HEK293 (cell line): ENCODE measurements at regions not wholly inside any gene's neighbourhood (a gene's known extent, or its start where the extent isn't known, plus 50 kb on each side); places are given as distances from the start of the nearest gene placed in this dataset.

Source experiments
- CTCF ChIA-PET: fragments of 350-600 bp; formaldehyde crosslinking; extraction: SDS; loops from one replicate; lab custom pipeline; 2021; ENCODE audit warnings: antibody characterized with exemption; lab: Yijun Ruan, JAX
- POLR2A ChIA-PET: fragments of 300-600 bp; formaldehyde crosslinking; extraction: SDS; loops from one replicate; lab custom pipeline; 2020; ENCODE audit warnings: antibody characterized with exemption, inconsistent platforms; lab: Yijun Ruan, JAX
- H3K27ac ChIP-seq: fragments of 200-500 bp; sonication (Bioruptor generic); 2 replicates; pipeline ENCODE4 v1.5.1; 2014; ENCODE audit warnings: low read depth, low read length, control low read depth, inconsistent platforms; ENCODE audit errors: extremely low read depth
- H3K36me3 ChIP-seq, 2 experiments: fragments of 200-500 bp in 1 of 2; sonication (Bioruptor generic) in 1 of 2; 1 replicate in 1 of 2; 2 replicates in 1 of 2; pipeline ENCODE4 v1.5.1; 2014 to 2017; ENCODE audit warnings: inconsistent platforms in 2 of 2, low read length in 2 of 2; ENCODE audit not compliant: control insufficient read depth in 2 of 2, insufficient read depth in 1 of 2
- H3K4me1 ChIP-seq: fragments of 200-500 bp; sonication (Bioruptor generic); 2 replicates; pipeline ENCODE4 v1.5.1; 2014; ENCODE audit warnings: mild to moderate bottlenecking, low read length, inconsistent platforms; ENCODE audit not compliant: control insufficient read depth, insufficient read depth
- H3K4me3 ChIP-seq: 2 replicates; pipeline ENCODE4 v1.5.1; 2011; ENCODE audit warnings: low read depth, mild to moderate bottlenecking, control low read depth, low read length, moderate library complexity
- H3K9me3 ChIP-seq: fragments of 200-500 bp; sonication (Bioruptor generic); 2 replicates; pipeline ENCODE4 v1.5.1; 2014; ENCODE audit warnings: low read depth, low read length, inconsistent platforms; ENCODE audit not compliant: control insufficient read depth, insufficient read depth
- EGR2 ChIP-seq: fragments of 450-650 bp; formaldehyde crosslinking; IDR thresholded peaks from 2 replicates; pipeline ENCODE4 v1.5.1; 2016; ENCODE audit warnings: low read depth, missing biosample characterization, missing genetic modification characterization
- GLIS2 ChIP-seq: fragments of 450-650 bp; formaldehyde crosslinking; IDR thresholded peaks from 2 replicates; pipeline ENCODE4 v1.5.1; 2016; ENCODE audit warnings: missing biosample characterization, missing genetic modification characterization
- HOXD13 ChIP-seq: sonication (generic); formaldehyde crosslinking; IDR thresholded peaks from 2 replicates; pipeline ENCODE4 v1.8.0; 2022; ENCODE audit warnings: missing genetic modification reagents, borderline replicate concordance
- KLF9 ChIP-seq: fragments of 450-650 bp; formaldehyde crosslinking; IDR thresholded peaks from 2 replicates; pipeline ENCODE4 v1.5.1; 2016; ENCODE audit warnings: missing biosample characterization, missing genetic modification characterization, low read depth
- SP7 ChIP-seq: fragments of 450-650 bp; formaldehyde crosslinking; IDR thresholded peaks from 2 replicates; pipeline ENCODE4 v1.5.1; 2016; ENCODE audit warnings: missing biosample characterization, missing genetic modification characterization
- ZBTB7A ChIP-seq: fragments of 450-650 bp; formaldehyde crosslinking; IDR thresholded peaks from 2 replicates; pipeline ENCODE4 v1.5.1; 2016; ENCODE audit warnings: low read depth, missing biosample characterization, missing genetic modification characterization
- ZFHX2 ChIP-seq: fragments of 450-650 bp; formaldehyde crosslinking; conservative IDR thresholded peaks from 2 replicates; pipeline ENCODE4 v1.5.1; 2016; ENCODE audit warnings: missing biosample characterization, missing genetic modification characterization
- ZNF10 ChIP-seq: fragments of 450-650 bp; formaldehyde crosslinking; IDR thresholded peaks from 2 replicates; pipeline ENCODE4 v1.5.1; 2017; ENCODE audit warnings: missing biosample characterization, missing genetic modification characterization
- ZNF223 ChIP-seq: fragments of 450-650 bp; formaldehyde crosslinking; IDR thresholded peaks from 2 replicates; pipeline ENCODE4 v1.5.1; 2016; ENCODE audit warnings: missing biosample characterization, missing genetic modification characterization
- ZNF248 ChIP-seq: fragments of 450-650 bp; formaldehyde crosslinking; IDR thresholded peaks from 2 replicates; pipeline ENCODE4 v1.5.1; 2017; ENCODE audit warnings: missing biosample characterization, missing genetic modification characterization
- ZNF391 ChIP-seq: fragments of 450-650 bp; formaldehyde crosslinking; IDR thresholded peaks from 2 replicates; pipeline ENCODE4 v1.5.1; 2016; ENCODE audit warnings: low read depth, missing biosample characterization, missing genetic modification characterization, borderline replicate concordance
- ZNF426 ChIP-seq: fragments of 450-650 bp; formaldehyde crosslinking; IDR thresholded peaks from 2 replicates; pipeline ENCODE4 v1.5.1; 2017; ENCODE audit warnings: missing biosample characterization, missing genetic modification characterization, mild to moderate bottlenecking, inconsistent platforms, moderate library complexity
- ZNF514 ChIP-seq: fragments of 450-650 bp; formaldehyde crosslinking; IDR thresholded peaks from 2 replicates; pipeline ENCODE4 v1.5.1; 2016; ENCODE audit warnings: missing biosample characterization, missing genetic modification characterization
- ZNF571 ChIP-seq: fragments of 450-650 bp; formaldehyde crosslinking; IDR thresholded peaks from 2 replicates; pipeline ENCODE4 v1.5.0; 2017; ENCODE audit warnings: missing biosample characterization, missing genetic modification characterization
- ZNF621 ChIP-seq: fragments of 450-650 bp; formaldehyde crosslinking; IDR thresholded peaks from 2 replicates; pipeline ENCODE4 v1.5.1; 2017; ENCODE audit warnings: missing biosample characterization, missing genetic modification characterization
- ZNF629 ChIP-seq: fragments of 450-650 bp; formaldehyde crosslinking; IDR thresholded peaks from 2 replicates; pipeline ENCODE4 v1.5.1; 2017; ENCODE audit warnings: missing biosample characterization, missing genetic modification characterization
- ZNF768 ChIP-seq: fragments of 450-650 bp; formaldehyde crosslinking; IDR thresholded peaks from 2 replicates; pipeline ENCODE4 v1.5.1; 2018; ENCODE audit warnings: missing biosample characterization, mild to moderate bottlenecking, missing genetic modification characterization
- ZNF830 ChIP-seq: fragments of 450-650 bp; IDR thresholded peaks from 2 replicates; pipeline ENCODE4 v1.5.0; 2018; ENCODE audit warnings: missing biosample characterization, missing genetic modification characterization, low read depth, mild to moderate bottlenecking, moderate library complexity
- TF ChIP-seq, protein P1 (sequence below): fragments of 450-650 bp; formaldehyde crosslinking; IDR thresholded peaks from 2 replicates; pipeline ENCODE4 v1.5.1; 2016; ENCODE audit warnings: missing biosample characterization, missing genetic modification characterization
- TF ChIP-seq, protein P2 (sequence below): IDR thresholded peaks from 2 replicates; pipeline ENCODE4 v1.6.1; 2011; ENCODE audit warnings: mild to moderate bottlenecking, low read depth, low read length, borderline replicate concordance
- TF ChIP-seq, protein P3 (sequence below): fragments of 450-650 bp; formaldehyde crosslinking; IDR thresholded peaks from 2 replicates; pipeline ENCODE4 v1.5.1; 2016; ENCODE audit warnings: missing biosample characterization, missing genetic modification characterization
- TF ChIP-seq, protein P4 (sequence below): fragments of 450-650 bp; formaldehyde crosslinking; IDR thresholded peaks from 2 replicates; pipeline ENCODE4 v1.5.1; 2017; ENCODE audit warnings: missing biosample characterization, missing genetic modification characterization
- TF ChIP-seq, protein P5 (sequence below): fragments of 450-650 bp; formaldehyde crosslinking; conservative IDR thresholded peaks from 2 replicates; pipeline ENCODE4 v1.5.1; 2016; ENCODE audit warnings: low read depth, missing biosample characterization, missing genetic modification characterization

DNA sequence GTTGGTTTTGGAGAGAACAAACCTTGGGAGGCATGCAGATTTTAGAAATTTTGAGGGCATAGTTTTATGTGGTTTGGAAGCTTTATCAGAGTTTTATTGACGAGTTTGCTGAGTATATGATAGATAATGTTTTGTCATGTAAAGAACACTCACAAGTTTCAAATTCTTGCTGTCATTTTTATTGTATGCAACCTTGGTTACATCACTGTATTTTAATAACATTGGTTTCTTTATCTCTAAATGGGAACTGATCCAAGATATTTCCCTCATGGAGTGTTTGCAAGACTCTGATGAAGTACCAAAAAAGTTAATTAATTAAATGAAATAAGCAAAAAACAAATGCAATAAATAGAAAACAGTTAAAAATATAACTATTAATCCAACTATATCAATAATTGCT, 170.3 kb downstream of the SMC2 start:
- H3K27ac ChIP-seq = no peak overlapping the region
- TF ChIP-seq, protein P1, sequence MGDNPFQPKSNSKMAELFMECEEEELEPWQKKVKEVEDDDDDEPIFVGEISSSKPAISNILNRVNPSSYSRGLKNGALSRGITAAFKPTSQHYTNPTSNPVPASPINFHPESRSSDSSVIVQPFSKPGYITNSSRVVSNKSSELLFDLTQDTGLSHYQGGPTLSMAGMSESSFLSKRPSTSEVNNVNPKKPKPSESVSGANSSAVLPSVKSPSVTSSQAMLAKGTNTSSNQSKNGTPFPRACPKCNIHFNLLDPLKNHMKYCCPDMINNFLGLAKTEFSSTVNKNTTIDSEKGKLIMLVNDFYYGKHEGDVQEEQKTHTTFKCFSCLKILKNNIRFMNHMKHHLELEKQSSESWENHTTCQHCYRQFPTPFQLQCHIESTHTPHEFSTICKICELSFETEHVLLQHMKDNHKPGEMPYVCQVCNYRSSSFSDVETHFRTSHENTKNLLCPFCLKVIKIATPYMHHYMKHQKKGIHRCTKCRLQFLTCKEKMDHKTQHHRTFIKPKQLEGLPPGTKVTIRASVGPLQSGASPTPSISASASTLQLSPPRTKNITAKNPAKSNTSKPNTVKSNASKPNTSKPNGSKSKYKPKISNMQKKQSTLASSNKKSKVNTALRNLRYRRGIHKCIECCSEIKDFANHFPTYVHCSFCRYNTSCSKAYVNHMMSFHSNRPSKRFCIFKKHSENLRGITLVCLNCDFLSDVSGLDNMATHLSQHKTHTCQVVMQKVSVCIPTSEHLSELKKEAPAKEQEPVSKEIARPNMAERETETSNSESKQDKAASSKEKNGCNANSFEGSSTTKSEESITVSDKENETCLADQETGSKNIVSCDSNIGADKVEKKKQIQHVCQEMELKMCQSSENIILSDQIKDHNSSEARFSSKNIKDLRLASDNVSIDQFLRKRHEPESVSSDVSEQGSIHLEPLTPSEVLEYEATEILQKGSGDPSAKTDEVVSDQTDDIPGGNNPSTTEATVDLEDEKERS (tag by site-specific recombination) = no peak
- TF ChIP-seq SP7 (tag by site-specific recombination) (no peak), KLF9 (tag by site-specific recombination) (no peak)
- POLR2A ChIA-PET = no interaction called here
- CTCF ChIA-PET = no interaction called here
- no peaks in the 10 kb centered on the region for H3K9me3 ChIP-seq
- H3K4me3 ChIP-seq = no peak overlapping the region
- no peaks in the 10 kb centered on the region for H3K36me3 ChIP-seq
- H3K4me1 ChIP-seq = no peaks in the 10 kb centered on the region

DNA sequence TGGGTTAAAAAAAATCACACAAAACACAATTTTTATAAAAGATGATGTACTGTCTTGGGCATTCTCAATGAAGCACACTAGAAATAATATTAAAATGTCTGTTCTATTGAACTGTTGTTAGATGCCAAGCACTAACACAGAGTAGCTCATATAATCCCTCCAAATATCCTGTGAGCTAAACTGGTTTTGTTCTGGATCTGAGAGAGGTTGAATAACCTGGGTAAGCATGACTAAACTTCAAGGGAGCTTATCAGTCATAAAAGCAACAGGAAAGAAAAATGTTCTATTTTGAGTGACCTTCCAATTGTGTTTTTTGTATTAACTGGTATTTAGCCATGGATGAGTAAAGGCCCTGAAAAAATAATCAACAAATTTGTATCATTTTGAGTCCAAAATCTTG, 175.3 kb downstream of the SMC2 start:
- POLR2A ChIA-PET = no interaction called here
- CTCF ChIA-PET = no interaction called here

More for the DNA sequence above, 175.3 kb downstream of the SMC2 start:
- no peaks in the 10 kb centered on the region for H3K9me3 ChIP-seq
- no peaks in the 10 kb centered on the region for H3K4me1 ChIP-seq
- no peak for TF ChIP-seq HOXD13 (CRISPR knock-in tag)
- TF ChIP-seq ZNF629 (tag by site-specific recombination) = no peak
- no peak for TF ChIP-seq ZNF10
- no peak for TF ChIP-seq ZNF426 (tag by site-specific recombination)
- no peak for TF ChIP-seq ZNF768 (tag by site-specific recombination)
- TF ChIP-seq, protein P2, sequence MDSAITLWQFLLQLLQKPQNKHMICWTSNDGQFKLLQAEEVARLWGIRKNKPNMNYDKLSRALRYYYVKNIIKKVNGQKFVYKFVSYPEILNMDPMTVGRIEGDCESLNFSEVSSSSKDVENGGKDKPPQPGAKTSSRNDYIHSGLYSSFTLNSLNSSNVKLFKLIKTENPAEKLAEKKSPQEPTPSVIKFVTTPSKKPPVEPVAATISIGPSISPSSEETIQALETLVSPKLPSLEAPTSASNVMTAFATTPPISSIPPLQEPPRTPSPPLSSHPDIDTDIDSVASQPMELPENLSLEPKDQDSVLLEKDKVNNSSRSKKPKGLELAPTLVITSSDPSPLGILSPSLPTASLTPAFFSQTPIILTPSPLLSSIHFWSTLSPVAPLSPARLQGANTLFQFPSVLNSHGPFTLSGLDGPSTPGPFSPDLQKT = no peak
- TF ChIP-seq ZNF514 (tag by site-specific recombination) = no peak
- no peak for TF ChIP-seq ZNF223
- no peak for TF ChIP-seq EGR2 (tag by site-specific recombination)
- no peak for TF ChIP-seq GLIS2 (tag by site-specific recombination)
- TF ChIP-seq, protein P3, sequence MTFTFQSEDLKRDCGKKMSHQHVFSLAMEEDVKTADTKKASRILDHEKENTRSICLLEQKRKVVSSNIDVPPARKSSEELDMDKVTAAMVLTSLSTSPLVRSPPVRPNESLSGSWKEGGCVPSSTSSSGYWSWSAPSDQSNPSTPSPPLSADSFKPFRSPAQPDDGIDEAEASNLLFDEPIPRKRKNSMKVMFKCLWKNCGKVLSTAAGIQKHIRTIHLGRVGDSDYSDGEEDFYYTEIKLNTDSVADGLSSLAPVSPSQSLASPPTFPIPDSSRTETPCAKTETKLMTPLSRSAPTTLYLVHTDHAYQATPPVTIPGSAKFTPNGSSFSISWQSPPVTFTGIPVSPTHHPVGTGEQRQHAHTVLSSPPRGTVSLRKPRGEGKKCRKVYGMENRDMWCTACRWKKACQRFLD (tag by site-specific recombination) = no peak
- no peak for TF ChIP-seq ZNF248 (tag by site-specific recombination)
- TF ChIP-seq ZBTB7A = no peak
- TF ChIP-seq ZNF391 (tag by site-specific recombination) = no peak
- TF ChIP-seq ZNF830 (tag by site-specific recombination) = no peak
- TF ChIP-seq, protein P4, sequence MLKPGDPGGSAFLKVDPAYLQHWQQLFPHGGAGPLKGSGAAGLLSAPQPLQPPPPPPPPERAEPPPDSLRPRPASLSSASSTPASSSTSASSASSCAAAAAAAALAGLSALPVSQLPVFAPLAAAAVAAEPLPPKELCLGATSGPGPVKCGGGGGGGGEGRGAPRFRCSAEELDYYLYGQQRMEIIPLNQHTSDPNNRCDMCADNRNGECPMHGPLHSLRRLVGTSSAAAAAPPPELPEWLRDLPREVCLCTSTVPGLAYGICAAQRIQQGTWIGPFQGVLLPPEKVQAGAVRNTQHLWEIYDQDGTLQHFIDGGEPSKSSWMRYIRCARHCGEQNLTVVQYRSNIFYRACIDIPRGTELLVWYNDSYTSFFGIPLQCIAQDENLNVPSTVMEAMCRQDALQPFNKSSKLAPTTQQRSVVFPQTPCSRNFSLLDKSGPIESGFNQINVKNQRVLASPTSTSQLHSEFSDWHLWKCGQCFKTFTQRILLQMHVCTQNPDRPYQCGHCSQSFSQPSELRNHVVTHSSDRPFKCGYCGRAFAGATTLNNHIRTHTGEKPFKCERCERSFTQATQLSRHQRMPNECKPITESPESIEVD (tag by site-specific recombination) = no peak
- TF ChIP-seq, protein P5, sequence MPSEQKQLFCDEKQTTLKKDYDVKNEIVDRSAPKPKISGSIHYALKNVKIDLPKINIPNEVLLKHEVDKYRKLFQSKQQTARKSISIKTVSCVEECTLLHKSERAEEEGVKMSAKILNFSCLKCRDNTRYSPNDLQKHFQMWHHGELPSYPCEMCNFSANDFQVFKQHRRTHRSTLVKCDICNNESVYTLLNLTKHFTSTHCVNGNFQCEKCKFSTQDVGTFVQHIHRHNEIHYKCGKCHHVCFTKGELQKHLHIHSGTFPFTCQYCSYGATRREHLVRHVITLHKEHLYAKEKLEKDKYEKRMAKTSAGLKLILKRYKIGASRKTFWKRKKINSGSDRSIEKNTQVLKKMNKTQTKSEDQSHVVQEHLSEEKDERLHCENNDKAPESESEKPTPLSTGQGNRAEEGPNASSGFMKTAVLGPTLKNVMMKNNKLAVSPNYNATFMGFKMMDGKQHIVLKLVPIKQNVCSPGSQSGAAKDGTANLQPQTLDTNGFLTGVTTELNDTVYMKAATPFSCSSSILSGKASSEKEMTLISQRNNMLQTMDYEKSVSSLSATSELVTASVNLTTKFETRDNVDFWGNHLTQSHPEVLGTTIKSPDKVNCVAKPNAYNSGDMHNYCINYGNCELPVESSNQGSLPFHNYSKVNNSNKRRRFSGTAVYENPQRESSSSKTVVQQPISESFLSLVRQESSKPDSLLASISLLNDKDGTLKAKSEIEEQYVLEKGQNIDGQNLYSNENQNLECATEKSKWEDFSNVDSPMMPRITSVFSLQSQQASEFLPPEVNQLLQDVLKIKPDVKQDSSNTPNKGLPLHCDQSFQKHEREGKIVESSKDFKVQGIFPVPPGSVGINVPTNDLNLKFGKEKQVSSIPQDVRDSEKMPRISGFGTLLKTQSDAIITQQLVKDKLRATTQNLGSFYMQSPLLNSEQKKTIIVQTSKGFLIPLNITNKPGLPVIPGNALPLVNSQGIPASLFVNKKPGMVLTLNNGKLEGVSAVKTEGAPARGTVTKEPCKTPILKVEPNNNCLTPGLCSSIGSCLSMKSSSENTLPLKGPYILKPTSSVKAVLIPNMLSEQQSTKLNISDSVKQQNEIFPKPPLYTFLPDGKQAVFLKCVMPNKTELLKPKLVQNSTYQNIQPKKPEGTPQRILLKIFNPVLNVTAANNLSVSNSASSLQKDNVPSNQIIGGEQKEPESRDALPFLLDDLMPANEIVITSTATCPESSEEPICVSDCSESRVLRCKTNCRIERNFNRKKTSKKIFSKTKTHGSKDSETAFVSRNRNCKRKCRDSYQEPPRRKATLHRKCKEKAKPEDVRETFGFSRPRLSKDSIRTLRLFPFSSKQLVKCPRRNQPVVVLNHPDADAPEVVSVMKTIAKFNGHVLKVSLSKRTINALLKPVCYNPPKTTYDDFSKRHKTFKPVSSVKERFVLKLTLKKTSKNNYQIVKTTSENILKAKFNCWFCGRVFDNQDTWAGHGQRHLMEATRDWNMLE = no peak
- no peak for TF ChIP-seq ZNF621
- TF ChIP-seq ZFHX2 (tag by site-specific recombination) = no peak
- no peak for TF ChIP-seq ZNF571
- no peaks in the 10 kb centered on the region for H3K36me3 ChIP-seq
- no peak overlapping the region for H3K27ac ChIP-seq
- no peak overlapping the region for H3K4me3 ChIP-seq
